GM21515 (cell line): ENCODE measurements at regions not wholly inside any gene's neighbourhood (a gene's known extent, or its start where the extent isn't known, plus 50 kb on each side); places are given as distances from the start of the nearest gene placed in this dataset.

Experiments used
- ATAC-seq: cut with Tn5 transposase; IDR thresholded peaks from one replicate; pipeline ENCODE4 v1.9.1; 2021; ENCODE audit not compliant: unreplicated experiment

- no peak for ATAC-seq
Observed at GRCh38 chr20:7689151-7689550, 251.1 kb downstream of the HAO1 start.

- no peak for ATAC-seq
Observed at GRCh38 chr20:7691647-7692269, 248.5 kb downstream of the HAO1 start.

- ATAC-seq: no peak
Observed at GRCh38 chr20:7692478-7692877, 247.8 kb downstream of the HAO1 start.

- ATAC-seq: no peak
Observed at GRCh38 chr20:7693761-7694160, 246.5 kb downstream of the HAO1 start.

DNA sequence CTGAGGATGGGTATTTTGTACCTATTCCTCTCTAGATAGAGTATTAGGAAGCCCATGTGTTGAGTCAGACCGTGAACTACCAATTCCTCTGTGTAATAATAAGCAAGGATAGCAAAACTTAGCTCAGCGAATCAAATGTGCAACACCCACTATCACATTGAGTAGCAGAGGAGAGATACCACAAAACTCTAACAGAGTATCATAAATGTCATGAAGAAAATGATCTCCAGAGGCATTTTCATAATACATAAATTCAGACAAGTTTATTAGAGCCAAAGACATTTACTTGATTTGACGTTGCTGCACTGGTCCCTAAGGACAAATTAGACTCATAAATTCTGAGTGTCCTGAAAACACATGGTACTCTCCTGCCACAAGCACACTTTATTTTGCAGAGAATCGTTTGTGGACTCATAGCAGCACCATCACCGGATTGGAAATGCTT is 245.2 kb downstream of the HAO1 start:
- no peak for ATAC-seq

GRCh38 chr20:7695635-7696034 is 244.6 kb downstream of the HAO1 start:
- no peak for ATAC-seq

DNA sequence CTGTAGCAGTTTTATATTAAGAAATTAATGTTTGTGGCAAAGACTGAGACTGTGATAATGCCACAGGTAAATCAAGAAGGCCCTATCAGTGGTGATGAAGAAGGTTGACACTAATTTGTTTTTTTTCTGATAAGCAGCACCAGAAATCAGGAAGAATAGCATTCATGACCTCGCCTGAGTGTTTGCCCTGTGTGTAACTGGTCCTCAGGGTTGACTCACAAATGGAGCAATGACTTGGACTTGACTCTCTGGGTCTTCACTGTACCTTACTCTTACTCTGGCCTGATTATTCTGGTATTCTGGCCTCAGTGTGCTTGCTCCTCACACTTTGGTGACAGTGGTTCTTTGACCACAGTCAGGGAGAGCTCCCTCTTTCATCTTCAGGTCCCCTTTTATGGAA is 243.9 kb downstream of the HAO1 start:
- no peak for ATAC-seq

GRCh38 chr20:7702141-7702540 is 238.1 kb downstream of the HAO1 start:
- ATAC-seq: no peak

- ATAC-seq: no peak
Observed at GRCh38 chr20:7703551-7703961, 236.7 kb downstream of the HAO1 start.

- ATAC-seq: no peak
Observed at GRCh38 chr20:7703996-7704395, 236.3 kb downstream of the HAO1 start.

GRCh38 chr20:7708112-7708511 is 232.1 kb downstream of the HAO1 start:
- no peak for ATAC-seq

DNA sequence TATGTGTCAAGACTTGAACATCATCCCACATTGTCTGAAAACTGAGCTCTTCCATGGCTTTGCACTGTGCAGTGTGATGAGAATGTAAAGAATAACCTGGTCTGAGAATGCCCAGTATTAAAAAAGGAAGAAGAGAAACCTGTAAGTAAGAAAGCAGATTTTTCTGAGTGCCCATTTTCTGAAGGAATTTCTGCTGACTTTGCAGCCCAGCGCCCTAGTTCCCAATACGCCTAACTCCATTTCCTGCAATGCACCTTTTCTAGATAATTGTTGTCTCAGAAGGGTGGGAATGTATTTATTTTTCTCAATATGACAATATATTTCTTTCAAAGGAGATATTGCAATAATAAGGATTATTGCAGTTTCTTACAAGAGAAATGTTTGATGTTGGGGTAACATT is 231.5 kb downstream of the HAO1 start:
- no peak for ATAC-seq

DNA sequence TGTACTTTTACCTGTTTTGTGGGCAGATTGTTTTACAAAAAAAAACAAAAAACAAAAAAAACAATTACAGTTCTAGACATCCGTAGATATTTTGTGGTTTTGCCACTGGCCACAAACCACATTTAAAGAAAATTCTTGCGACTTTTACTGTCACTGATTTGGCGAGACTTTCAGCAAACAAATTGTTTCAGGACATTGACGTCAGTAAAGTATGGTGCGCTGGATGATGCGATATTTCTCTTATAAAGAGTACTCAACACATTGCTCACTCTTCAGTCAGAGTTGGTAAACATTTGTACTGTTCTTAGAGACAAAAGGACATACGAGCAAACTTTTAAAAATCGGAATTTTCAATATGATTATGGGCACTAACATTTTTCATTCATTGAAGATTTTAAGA is 229.8 kb downstream of the HAO1 start:
- ATAC-seq: no peak

DNA sequence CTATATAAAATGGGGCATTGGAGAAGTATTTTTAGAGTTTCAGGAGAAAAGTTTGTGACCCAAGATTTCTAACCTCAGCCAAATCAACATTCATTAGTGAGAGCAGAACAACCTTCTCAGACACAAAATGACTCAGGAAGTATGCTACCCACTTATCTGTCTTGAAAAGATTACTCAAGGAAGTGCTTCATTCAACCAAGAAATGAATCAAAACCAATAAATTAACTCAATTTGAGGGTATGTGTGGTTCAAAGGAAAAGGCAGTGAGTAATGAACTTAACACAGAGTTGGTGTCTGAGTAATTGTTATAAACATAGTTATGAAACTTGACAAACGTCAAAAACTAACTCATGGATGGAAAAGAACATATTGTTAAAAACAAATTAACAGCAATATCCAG is 227.6 kb downstream of the HAO1 start:
- ATAC-seq: no peak

- ATAC-seq: no peak
Observed at GRCh38 chr20:7714549-7714948, 225.7 kb downstream of the HAO1 start.

- no peak for ATAC-seq
Observed at GRCh38 chr20:7716286-7716972, 223.8 kb downstream of the HAO1 start.

- no peak for ATAC-seq
Observed at GRCh38 chr20:7722564-7722963, 217.7 kb downstream of the HAO1 start.

GRCh38 chr20:7723284-7723683 is 217.0 kb downstream of the HAO1 start:
- no peak for ATAC-seq

DNA sequence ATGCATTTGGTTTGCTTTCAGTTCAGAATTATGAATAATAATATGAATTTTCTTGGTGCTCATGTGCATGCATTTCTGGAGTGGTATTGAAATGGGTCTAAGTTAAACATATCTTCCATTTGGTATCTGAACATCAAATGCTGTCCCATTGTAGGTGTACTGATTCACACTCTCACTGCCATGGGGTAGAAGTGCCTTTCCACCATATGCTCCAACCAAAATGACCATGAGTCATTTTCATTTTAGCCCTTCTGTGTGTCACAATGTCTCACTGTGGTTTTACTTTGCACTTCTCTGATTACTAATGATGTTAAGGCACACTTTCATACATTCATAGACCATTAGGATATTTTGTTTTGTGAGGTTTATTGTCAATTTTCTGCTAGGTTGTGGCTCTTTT is 211.9 kb downstream of the HAO1 start:
- ATAC-seq: no peak

- no peak for ATAC-seq
Observed at GRCh38 chr20:7734216-7734615, 206.0 kb downstream of the HAO1 start.

DNA sequence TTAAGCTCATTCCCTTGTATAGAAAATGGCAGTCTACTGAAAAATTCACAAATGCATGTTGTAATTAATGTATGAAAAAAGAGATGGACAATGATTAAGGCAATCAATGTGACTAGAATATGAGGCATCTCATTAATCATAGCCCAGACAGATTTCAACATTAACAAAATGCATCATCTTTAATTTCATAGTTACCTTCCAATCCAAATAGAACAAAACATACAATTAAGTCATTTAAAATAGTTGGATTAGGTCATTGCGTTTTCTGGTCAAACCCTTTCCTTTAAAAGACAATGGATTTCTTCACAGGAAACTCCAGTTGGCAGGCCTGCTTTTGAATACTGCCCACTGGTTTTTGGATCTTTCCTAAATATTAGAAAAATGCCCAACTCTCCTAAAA is 203.9 kb downstream of the HAO1 start:
- ATAC-seq: no peak

DNA sequence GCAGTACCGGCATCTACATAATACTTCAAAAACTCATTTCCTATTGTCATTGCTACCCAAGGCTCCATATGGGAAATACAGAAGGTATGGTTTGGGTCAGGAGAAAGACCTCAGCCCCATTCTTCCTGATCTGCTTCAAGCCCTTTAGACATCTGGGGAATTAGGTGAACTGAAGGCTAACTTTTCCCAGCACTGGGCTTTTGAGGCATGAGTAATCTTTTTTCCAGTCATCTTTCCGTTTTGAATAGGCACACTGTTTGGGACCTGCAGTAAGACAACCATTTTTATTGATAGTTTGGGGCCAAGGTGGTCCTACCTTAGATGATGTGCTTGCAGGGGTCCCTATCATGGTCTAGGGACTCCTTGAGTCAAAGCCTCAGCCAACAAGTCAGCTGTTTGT is 198.4 kb downstream of the HAO1 start:
- no peak for ATAC-seq

DNA sequence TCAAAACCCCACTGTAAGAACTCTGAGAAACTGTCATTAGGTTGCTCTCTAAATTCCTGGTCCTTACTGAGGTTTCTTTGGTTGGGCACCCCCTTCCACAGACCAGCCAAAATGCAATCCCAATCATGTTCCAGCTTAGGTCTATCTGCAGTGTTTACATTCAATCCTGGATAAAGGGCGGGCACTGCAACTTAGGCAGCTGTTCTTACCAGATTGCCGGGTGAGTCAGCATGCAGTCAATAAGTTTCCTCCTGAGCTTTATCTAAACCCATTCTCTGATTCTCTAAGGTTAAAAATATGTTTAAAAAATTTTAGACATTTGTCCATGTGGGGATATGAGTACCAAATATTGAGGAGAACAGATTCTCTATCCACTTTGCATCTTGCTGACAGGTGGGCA is 197.8 kb downstream of the HAO1 start:
- ATAC-seq: no peak
